Naive thymus-derived CD8-positive, alpha-beta T cell (primary cell): ENCODE measurements at regions not wholly inside any gene's neighbourhood (a gene's known extent, or its start where the extent isn't known, plus 50 kb on each side); places are given as distances from the start of the nearest gene placed in this dataset.

Experiments
- ATAC-seq, 2 donors: fragments of 150-1000 bp; cut with Tn5 transposase in 1 of 2; sonication (Bioruptor Pico), chemical (Tn5 transposase) in 1 of 2; 1 replicate in 1 of 2; 2 replicates in 1 of 2; pipeline ENCODE4 v1.10.0; 2021; ENCODE audit warnings: mild to moderate bottlenecking in 2 of 2, moderate library complexity in 2 of 2
- POLR2A ChIA-PET: fragments of 350-600 bp; sonication (Branson Sonifier 250); formaldehyde crosslinking; loops from one replicate; lab custom pipeline; 2021; ENCODE audit warnings: antibody characterized with exemption; lab: Charles Lee
- DNase-seq, 10 donors: peaks; one replicate each; pipeline versions ENCODE4 v3.0.0 to v3.0.0-alpha.2; 2020 to 2022
- H3K27ac Mint-ChIP-seq, 10 donors: one replicate each; pipeline ENCODE4 v1.8.0; 2020 to 2022; ENCODE audit warnings: mild to moderate bottlenecking in 10 of 10, mixed read lengths in 10 of 10, moderate library complexity in 4 of 10, inconsistent platforms in 1 of 10
- H3K27me3 Mint-ChIP-seq, 5 donors: one replicate each; pipeline ENCODE4 v1.8.0; 2021 to 2022; ENCODE audit warnings: mixed read lengths in 5 of 5
- H3K36me3 Mint-ChIP-seq, 3 donors: one replicate each; pipeline ENCODE4 v1.8.0; 2020 to 2022; ENCODE audit warnings: mixed read lengths in 3 of 3, mild to moderate bottlenecking in 2 of 3, inconsistent platforms in 1 of 3
- H3K4me1 Mint-ChIP-seq, 4 donors: one replicate each; pipeline ENCODE4 v1.8.0; 2021 to 2022; ENCODE audit warnings: mixed read lengths in 4 of 4
- H3K4me3 Mint-ChIP-seq, 10 donors: one replicate each; pipeline ENCODE4 v1.8.0; 2020 to 2022; ENCODE audit warnings: mild to moderate bottlenecking in 10 of 10, mixed read lengths in 10 of 10, moderate library complexity in 6 of 10, inconsistent platforms in 1 of 10
- H3K9me3 Mint-ChIP-seq, 9 donors: one replicate each; pipeline ENCODE4 v1.8.0; 2020 to 2022; ENCODE audit warnings: mixed read lengths in 9 of 9, mild to moderate bottlenecking in 3 of 9, inconsistent platforms in 1 of 9, moderate library complexity in 1 of 9

- POLR2A ChIA-PET: no interaction called here
- H3K4me3 Mint-ChIP-seq: no peak overlapping the region
- peaks cover 3 to 22% (median 6%) of the 10 kb centered on the region in 9 donors for H3K9me3 Mint-ChIP-seq
- ATAC-seq (no peak), DNase-seq (no peak)
- no peak overlapping the region for H3K27ac Mint-ChIP-seq
- H3K4me1 Mint-ChIP-seq: no peaks in the 10 kb centered on the region
- no peaks in the 10 kb centered on the region for H3K36me3 Mint-ChIP-seq
- no peaks in the 10 kb centered on the region for H3K27me3 Mint-ChIP-seq
Measured at GRCh38 chr14:87094913-87095312, 898.1 kb downstream of the GALC start.

GRCh38 chr14:87088588-87088987 is 904.4 kb downstream of the GALC start:
- H3K27me3 Mint-ChIP-seq: no peaks in the 10 kb centered on the region
- DNase-seq: no peak
- H3K4me1 Mint-ChIP-seq: no peaks in the 10 kb centered on the region
- POLR2A ChIA-PET: no interaction called here
- H3K4me3 Mint-ChIP-seq: no peak overlapping the region
- no peak overlapping the region for H3K27ac Mint-ChIP-seq
- peaks cover 2 to 18% (median 8%) of the 10 kb centered on the region in 9 donors for H3K9me3 Mint-ChIP-seq
- no peaks in the 10 kb centered on the region for H3K36me3 Mint-ChIP-seq
- ATAC-seq: no peak

- Mint-ChIP-seq H3K4me1 (no peaks in the 10 kb centered on the region), H3K9me3 (peaks cover 0 to 19% (median 9%) of the 10 kb centered on the region in 9 donors), H3K4me3 (no peak overlapping the region), H3K27me3 (no peaks in the 10 kb centered on the region), H3K27ac (no peak overlapping the region), H3K36me3 (no peaks in the 10 kb centered on the region)
- ATAC-seq (no peak), DNase-seq (no peak)
- POLR2A ChIA-PET: no interaction called here
Measured at GRCh38 chr14:87087881-87088280, 905.1 kb downstream of the GALC start.

GRCh38 chr14:87084908-87085307 is 908.1 kb downstream of the GALC start:
- Mint-ChIP-seq H3K27ac (no peak overlapping the region), H3K27me3 (no peaks in the 10 kb centered on the region), H3K36me3 (no peaks in the 10 kb centered on the region), H3K4me1 (no peaks in the 10 kb centered on the region), H3K9me3 (peaks cover 0 to 20% (median 5%) of the 10 kb centered on the region in 9 donors), H3K4me3 (no peak overlapping the region)
- no peak for ATAC-seq
- POLR2A ChIA-PET: no interaction called here
- DNase-seq: no peak

GRCh38 chr14:87082917-87083316 is 910.1 kb downstream of the GALC start:
- H3K9me3 Mint-ChIP-seq: peaks cover 0 to 25% (median 5%) of the 10 kb centered on the region in 9 donors
- no peaks in the 10 kb centered on the region for H3K36me3 Mint-ChIP-seq
- POLR2A ChIA-PET: no interaction called here
- no peaks in the 10 kb centered on the region for H3K4me1 Mint-ChIP-seq
- H3K27me3 Mint-ChIP-seq: no peaks in the 10 kb centered on the region
- ATAC-seq (no peak), DNase-seq (no peak)
- H3K27ac Mint-ChIP-seq: no peak overlapping the region
- H3K4me3 Mint-ChIP-seq: no peak overlapping the region

- Mint-ChIP-seq H3K4me3 (no peak overlapping the region), H3K27me3 (no peaks in the 10 kb centered on the region), H3K9me3 (peaks cover 0 to 19% (median 5%) of the 10 kb centered on the region in 9 donors), H3K4me1 (no peaks in the 10 kb centered on the region), H3K27ac (no peak overlapping the region), H3K36me3 (no peaks in the 10 kb centered on the region)
- ATAC-seq (no peak), DNase-seq (no peak)
- POLR2A ChIA-PET: no interaction called here
Measured at GRCh38 chr14:87081004-87081403, 912.0 kb downstream of the GALC start.

- Mint-ChIP-seq H3K9me3 (peaks cover 0 to 19% (median 7%) of the 10 kb centered on the region in 9 donors), H3K4me3 (no peak overlapping the region), H3K27ac (no peak overlapping the region), H3K36me3 (no peaks in the 10 kb centered on the region), H3K4me1 (no peaks in the 10 kb centered on the region), H3K27me3 (no peaks in the 10 kb centered on the region)
- POLR2A ChIA-PET: no interaction called here
- no peak for ATAC-seq
- DNase-seq: no peak
Measured at GRCh38 chr14:87080146-87080545, 912.8 kb downstream of the GALC start.

- H3K4me3 Mint-ChIP-seq: no peak overlapping the region
- ATAC-seq: no peak
- DNase-seq: no peak
- H3K27ac Mint-ChIP-seq: no peak overlapping the region
- H3K4me1 Mint-ChIP-seq: no peaks in the 10 kb centered on the region
- POLR2A ChIA-PET: no interaction called here
- H3K9me3 Mint-ChIP-seq: peaks cover 0 to 19% (median 7%) of the 10 kb centered on the region in 9 donors
- no peaks in the 10 kb centered on the region for H3K36me3 Mint-ChIP-seq
- H3K27me3 Mint-ChIP-seq: no peaks in the 10 kb centered on the region
Measured at GRCh38 chr14:87079416-87079815, 913.6 kb downstream of the GALC start.

- H3K4me3 Mint-ChIP-seq: no peak overlapping the region
Measured at GRCh38 chr14:87076922-87077321, 916.1 kb downstream of the GALC start.

GRCh38 chr14:87076146-87076545 is 916.8 kb downstream of the GALC start:
- H3K27ac Mint-ChIP-seq: no peak overlapping the region
- H3K4me3 Mint-ChIP-seq: no peak overlapping the region
- no peaks in the 10 kb centered on the region for H3K4me1 Mint-ChIP-seq
- ATAC-seq (no peak), DNase-seq (no peak)
- no peaks in the 10 kb centered on the region for H3K36me3 Mint-ChIP-seq
- peaks cover 0 to 21% (median 9%) of the 10 kb centered on the region in 9 donors for H3K9me3 Mint-ChIP-seq
- POLR2A ChIA-PET: no interaction called here
- H3K27me3 Mint-ChIP-seq: no peaks in the 10 kb centered on the region

More at GRCh38 chr14:87076922-87077321, 916.1 kb downstream of the GALC start:
- ATAC-seq (no peak), DNase-seq (no peak)
- Mint-ChIP-seq H3K27ac (no peak overlapping the region), H3K9me3 (peaks cover 0 to 16% (median 2%) of the 10 kb centered on the region in 9 donors), H3K36me3 (no peaks in the 10 kb centered on the region), H3K27me3 (no peaks in the 10 kb centered on the region), H3K4me1 (no peaks in the 10 kb centered on the region)
- POLR2A ChIA-PET: no interaction called here

- Mint-ChIP-seq H3K4me3 (no peak overlapping the region), H3K36me3 (no peaks in the 10 kb centered on the region), H3K27ac (no peak overlapping the region), H3K27me3 (no peaks in the 10 kb centered on the region), H3K9me3 (peaks cover 0 to 20% (median 8%) of the 10 kb centered on the region in 9 donors), H3K4me1 (no peaks in the 10 kb centered on the region)
- no peak for DNase-seq
- no peak for ATAC-seq
- POLR2A ChIA-PET: no interaction called here
Measured at GRCh38 chr14:87073880-87074570, 919.0 kb downstream of the GALC start.

GRCh38 chr14:87067591-87067990 is 925.4 kb downstream of the GALC start:
- ATAC-seq (no peak), DNase-seq (no peak)
- POLR2A ChIA-PET: no interaction called here
- Mint-ChIP-seq H3K9me3 (peaks cover 0 to 11% (median 5%) of the 10 kb centered on the region in 9 donors), H3K36me3 (no peaks in the 10 kb centered on the region), H3K4me1 (no peaks in the 10 kb centered on the region), H3K4me3 (no peak overlapping the region), H3K27me3 (no peaks in the 10 kb centered on the region), H3K27ac (no peak overlapping the region)

GRCh38 chr14:87067061-87067460 is 925.9 kb downstream of the GALC start:
- peaks cover 0 to 11% (median 5%) of the 10 kb centered on the region in 9 donors for H3K9me3 Mint-ChIP-seq
- no peaks in the 10 kb centered on the region for H3K4me1 Mint-ChIP-seq
- no peaks in the 10 kb centered on the region for H3K36me3 Mint-ChIP-seq
- POLR2A ChIA-PET: no interaction called here
- no peak for ATAC-seq
- H3K27me3 Mint-ChIP-seq: no peaks in the 10 kb centered on the region
- H3K4me3 Mint-ChIP-seq: no peak overlapping the region
- DNase-seq: no peak
- no peak overlapping the region for H3K27ac Mint-ChIP-seq

GRCh38 chr14:87066221-87066817 is 926.7 kb downstream of the GALC start:
- ATAC-seq: no peak
- Mint-ChIP-seq H3K27me3 (no peaks in the 10 kb centered on the region), H3K36me3 (no peaks in the 10 kb centered on the region)

More at GRCh38 chr14:87066221-87066817, 926.7 kb downstream of the GALC start:
- no peak overlapping the region for H3K27ac Mint-ChIP-seq
- H3K4me3 Mint-ChIP-seq: no peak overlapping the region
- peaks cover 0 to 9% (median 1%) of the 10 kb centered on the region in 9 donors for H3K9me3 Mint-ChIP-seq
- POLR2A ChIA-PET: no interaction called here
- H3K4me1 Mint-ChIP-seq: no peaks in the 10 kb centered on the region
- DNase-seq: no peak
